Stimulated activated memory B cell treated with anti-CD40 and anti-IgM and Interleukin-4, amounts not matched to agents 10 μg/mL and 1 μg/mL and 100 μg/mL, for 72 hours (primary cell): ENCODE measurements at regions not wholly inside any gene's neighbourhood (a gene's known extent, or its start where the extent isn't known, plus 50 kb on each side); places are given as distances from the start of the nearest gene placed in this dataset.
"Not testable (repeated sequence)": the region's sequence is repeated elsewhere in the genome, so short reads cannot be mapped to it uniquely, and the experiment has no call there.

ENCODE experiments used
- ATAC-seq: fragments of 150-1000 bp; cut with Tn5 transposase; 2 replicates; pipeline ENCODE4 v1.10.0; 2021
- H3K27ac Mint-ChIP-seq: one replicate; pipeline ENCODE4 v1.8.0; 2022; ENCODE audit warnings: mild to moderate bottlenecking, mixed read lengths
- H3K27me3 Mint-ChIP-seq: one replicate; pipeline ENCODE4 v1.8.0; 2022; ENCODE audit warnings: mixed read lengths
- H3K36me3 Mint-ChIP-seq: one replicate; pipeline ENCODE4 v1.8.0; 2022; ENCODE audit warnings: mixed read lengths
- H3K4me1 Mint-ChIP-seq: one replicate; pipeline ENCODE4 v1.8.0; 2022; ENCODE audit warnings: mixed read lengths
- H3K4me3 Mint-ChIP-seq: one replicate; pipeline ENCODE4 v1.8.0; 2022; ENCODE audit warnings: mild to moderate bottlenecking, moderate library complexity, mixed read lengths
- H3K9me3 Mint-ChIP-seq: one replicate; pipeline ENCODE4 v1.8.0; 2022; ENCODE audit warnings: mixed read lengths

DNA sequence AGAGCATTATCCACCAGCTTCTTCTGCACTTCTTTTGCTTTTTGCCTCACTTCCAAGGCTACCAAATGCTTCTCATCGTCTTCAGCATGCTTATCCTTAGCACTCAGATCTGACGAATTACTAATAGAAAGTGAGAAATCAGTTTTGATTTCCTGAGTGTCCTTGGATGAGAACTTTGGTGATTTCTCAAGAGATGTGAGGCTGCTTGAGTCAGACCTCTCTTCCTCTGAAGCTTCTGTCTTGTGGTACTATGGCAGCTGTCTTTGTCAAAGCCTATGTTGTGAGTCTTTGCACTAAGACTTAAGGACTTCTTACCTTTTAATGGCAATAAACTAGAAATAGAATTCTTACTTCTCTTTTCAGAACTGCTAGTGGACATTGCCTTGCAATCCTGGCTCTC is 169.9 kb downstream of the CPE start:
- Mint-ChIP-seq H3K36me3 (no peaks in the 10 kb centered on the region), H3K9me3 (no peaks in the 10 kb centered on the region), H3K27me3 (no peaks in the 10 kb centered on the region), H3K27ac (no peak overlapping the region), H3K4me3 (no peak overlapping the region), H3K4me1 (peaks cover 14% of the 10 kb centered on the region)
- ATAC-seq = no peak

DNA sequence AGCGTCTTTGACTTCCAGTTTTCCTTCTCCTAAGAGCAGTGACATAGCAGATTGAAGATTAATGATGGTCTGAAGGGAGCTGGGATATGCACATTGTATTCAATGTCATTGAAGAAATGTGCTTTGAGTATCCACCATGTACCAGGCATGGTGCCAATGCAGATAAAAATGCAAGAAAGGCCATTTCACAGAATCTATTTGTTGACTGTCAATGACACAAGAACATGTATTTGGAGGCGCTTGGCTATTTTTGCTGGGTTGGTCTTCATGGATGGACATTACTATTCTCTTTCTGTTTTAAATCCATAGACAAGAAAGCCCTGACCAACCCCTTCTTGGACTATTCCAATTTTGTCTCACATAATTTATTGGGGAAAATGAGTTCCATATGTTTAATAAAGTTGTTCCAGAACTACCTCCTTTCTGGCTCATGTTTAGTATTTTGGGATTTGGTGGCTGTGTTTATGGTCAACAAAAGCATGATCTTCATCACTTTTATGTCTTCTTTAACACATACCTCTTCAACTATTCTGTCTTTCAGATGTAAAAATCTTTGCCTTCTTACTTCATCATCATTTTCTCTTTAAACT is 174.5 kb downstream of the CPE start:
- no peak for ATAC-seq
- peaks cover 5% of the 10 kb centered on the region for H3K4me1 Mint-ChIP-seq
- no peaks in the 10 kb centered on the region for H3K27me3 Mint-ChIP-seq
- peaks cover 3% of the 10 kb centered on the region for H3K9me3 Mint-ChIP-seq
- H3K27ac Mint-ChIP-seq = no peak overlapping the region
- H3K36me3 Mint-ChIP-seq = no peaks in the 10 kb centered on the region
- no peak overlapping the region for H3K4me3 Mint-ChIP-seq

DNA sequence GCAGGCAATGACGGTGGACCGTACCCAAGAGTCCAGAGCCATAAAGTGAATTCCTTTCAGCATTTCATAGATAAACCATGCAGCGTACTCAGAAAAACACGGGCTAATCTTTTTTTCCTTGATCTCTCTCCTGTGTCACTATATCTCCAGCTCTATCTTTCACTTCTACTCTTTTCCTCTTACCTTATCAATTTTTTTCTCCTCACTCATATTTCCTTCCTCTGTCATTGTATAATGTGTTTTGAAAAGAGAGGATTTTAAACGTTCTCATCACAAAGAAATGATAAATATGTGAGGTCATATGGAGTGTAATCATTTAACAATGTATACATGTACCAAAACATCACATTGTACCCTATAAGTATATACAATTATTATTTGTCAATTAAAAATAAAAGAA is 176.5 kb downstream of the CPE start:
- Mint-ChIP-seq H3K4me1 (no peaks in the 10 kb centered on the region), H3K4me3 (no peak overlapping the region), H3K36me3 (no peaks in the 10 kb centered on the region), H3K9me3 (peaks cover 3% of the 10 kb centered on the region), H3K27me3 (no peaks in the 10 kb centered on the region), H3K27ac (no peak overlapping the region)
- no peak for ATAC-seq

DNA sequence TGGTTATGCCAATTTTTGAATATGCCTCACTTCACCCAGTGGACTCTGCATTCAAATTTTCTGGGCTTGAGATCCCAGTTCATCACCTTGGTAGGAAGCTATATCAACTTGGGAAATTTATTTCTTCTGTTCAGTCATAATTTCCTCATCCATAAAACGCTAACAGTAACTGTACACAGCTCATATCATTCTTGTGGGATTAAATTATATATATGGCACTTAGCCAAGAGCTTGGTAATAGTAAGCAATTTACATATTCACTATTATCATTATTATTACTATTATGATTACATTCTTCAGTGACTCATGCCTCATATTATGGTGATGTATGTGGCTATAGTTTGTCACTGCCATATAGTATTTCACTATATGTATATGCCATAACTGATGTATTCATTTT is 177.6 kb downstream of the CPE start:
- Mint-ChIP-seq H3K9me3 (peaks cover 3% of the 10 kb centered on the region), H3K36me3 (no peaks in the 10 kb centered on the region), H3K27me3 (no peaks in the 10 kb centered on the region), H3K4me1 (no peaks in the 10 kb centered on the region), H3K4me3 (no peak overlapping the region), H3K27ac (no peak overlapping the region)
- no peak for ATAC-seq

DNA sequence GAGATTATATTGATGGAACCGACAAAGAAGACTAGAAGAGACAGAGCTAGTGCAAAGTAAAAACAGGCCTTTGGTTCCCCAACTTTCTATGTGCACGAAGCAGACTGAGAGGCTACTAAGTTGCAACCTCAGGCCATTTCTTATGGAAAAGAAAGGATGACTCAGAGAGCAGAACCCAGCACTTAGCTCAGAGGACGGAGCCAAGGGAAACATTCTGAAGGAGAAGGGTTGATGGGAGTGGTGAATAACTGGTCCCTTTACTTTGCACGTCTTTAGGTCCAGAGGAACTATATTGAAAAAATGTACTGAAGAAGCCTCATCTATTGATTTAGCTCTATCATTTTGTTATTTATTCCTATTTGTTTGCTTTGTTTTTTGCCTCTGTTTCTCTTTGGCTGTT is 182.1 kb downstream of the CPE start:
- H3K4me3 Mint-ChIP-seq = no peak overlapping the region
- no peaks in the 10 kb centered on the region for H3K4me1 Mint-ChIP-seq
- no peaks in the 10 kb centered on the region for H3K36me3 Mint-ChIP-seq
- no peak overlapping the region for H3K27ac Mint-ChIP-seq
- H3K27me3 Mint-ChIP-seq = peaks cover 8% of the 10 kb centered on the region
- peaks cover 6% of the 10 kb centered on the region for H3K9me3 Mint-ChIP-seq
- ATAC-seq = no peak

DNA sequence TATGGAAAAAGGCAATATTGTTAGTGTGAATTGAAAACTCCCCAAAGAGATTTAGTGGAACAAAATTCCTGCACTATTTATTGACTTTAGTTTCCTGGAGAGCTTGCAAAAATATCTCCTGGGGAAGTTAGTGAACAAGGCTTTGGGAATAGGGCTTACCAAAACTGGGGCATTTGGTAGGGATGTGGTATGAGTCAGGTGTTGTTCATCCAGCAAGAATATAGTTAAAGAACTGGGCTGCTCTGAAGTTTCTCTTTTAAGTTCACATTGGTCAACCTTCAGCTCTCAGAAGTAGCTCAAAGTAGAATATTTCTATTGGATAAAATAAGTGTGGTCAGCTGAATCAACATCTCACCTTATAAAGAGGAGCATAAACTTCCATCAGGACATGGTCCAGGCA is 185.0 kb downstream of the CPE start:
- peaks cover 3% of the 10 kb centered on the region for H3K9me3 Mint-ChIP-seq
- H3K27ac Mint-ChIP-seq = no peak overlapping the region
- peaks cover 9% of the 10 kb centered on the region for H3K27me3 Mint-ChIP-seq
- no peaks in the 10 kb centered on the region for H3K36me3 Mint-ChIP-seq
- ATAC-seq = no peak
- H3K4me1 Mint-ChIP-seq = no peaks in the 10 kb centered on the region
- no peak overlapping the region for H3K4me3 Mint-ChIP-seq

DNA sequence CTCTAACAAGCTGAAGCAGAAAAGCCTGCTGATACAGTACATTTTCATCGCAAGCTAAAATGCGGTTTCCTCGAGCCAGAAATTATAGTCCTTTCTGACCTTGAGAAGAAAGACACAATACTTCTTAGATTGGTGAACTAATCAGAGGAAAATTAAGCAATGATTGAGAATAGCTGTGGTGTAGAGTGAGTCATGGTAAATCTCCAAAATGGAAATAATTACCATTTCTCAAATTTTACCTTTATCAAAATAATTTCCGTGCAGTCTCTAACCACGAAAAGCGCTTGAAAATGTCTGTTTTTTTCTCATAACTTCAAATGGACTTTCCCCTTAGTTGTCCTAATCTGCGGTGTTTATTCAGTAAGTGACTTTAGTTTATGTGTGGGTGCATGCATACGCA is 190.2 kb downstream of the CPE start:
- peaks cover 4% of the 10 kb centered on the region for H3K9me3 Mint-ChIP-seq
- H3K27me3 Mint-ChIP-seq = peaks cover 9% of the 10 kb centered on the region
- ATAC-seq = no peak
- no peaks in the 10 kb centered on the region for H3K36me3 Mint-ChIP-seq
- no peaks in the 10 kb centered on the region for H3K4me1 Mint-ChIP-seq
- H3K4me3 Mint-ChIP-seq = no peak overlapping the region
- H3K27ac Mint-ChIP-seq = no peak overlapping the region

DNA sequence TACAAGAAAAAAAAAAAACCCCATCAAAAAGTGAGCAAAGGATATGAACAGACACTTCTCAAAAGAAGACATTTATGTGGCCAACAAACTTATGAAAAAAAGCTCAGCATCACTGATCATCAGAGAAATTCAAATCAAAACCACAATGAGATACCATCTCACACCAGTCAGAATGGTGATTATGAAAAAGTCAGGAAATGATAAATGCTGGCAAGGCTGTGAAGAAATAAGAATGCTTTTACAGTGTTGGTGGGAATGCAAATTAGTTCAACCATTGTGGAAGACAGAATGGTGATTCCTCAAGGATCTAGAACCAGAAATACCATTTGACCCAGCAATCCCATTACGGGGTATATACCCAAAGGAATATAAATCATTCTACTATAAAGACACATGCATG is 192.7 kb downstream of the CPE start:
- H3K27me3 Mint-ChIP-seq, H3K36me3 Mint-ChIP-seq, H3K4me3 Mint-ChIP-seq, H3K27ac Mint-ChIP-seq, H3K9me3 Mint-ChIP-seq, ATAC-seq, H3K4me1 Mint-ChIP-seq: not testable (repeated sequence)

DNA sequence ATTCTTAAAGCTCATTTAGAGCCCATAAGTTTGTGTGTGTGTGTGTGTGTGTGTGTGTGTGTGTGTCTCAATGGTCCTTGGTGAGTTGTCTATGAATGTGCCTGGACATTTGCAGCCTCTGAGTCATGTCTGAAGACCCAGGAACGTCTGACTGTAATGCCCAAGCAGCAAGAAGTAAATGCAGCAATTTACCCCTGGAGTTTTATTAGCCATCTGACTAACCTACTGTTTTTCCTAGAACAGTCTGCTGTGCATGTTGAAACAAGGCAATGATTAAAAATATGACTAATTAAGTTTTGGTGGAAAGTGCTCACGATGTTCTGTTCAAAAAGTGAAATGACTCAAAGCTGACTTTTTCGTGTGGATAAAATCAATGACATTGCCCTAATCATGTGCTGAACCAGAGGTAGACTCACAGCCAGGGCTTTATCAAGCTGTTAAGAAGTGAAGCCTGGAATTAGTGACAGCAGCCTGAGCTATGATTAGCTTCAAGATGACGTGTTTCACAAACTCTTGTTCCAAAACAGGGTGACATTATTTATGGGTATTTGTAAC is 201.6 kb downstream of the CPE start:
- peaks cover 9% of the 10 kb centered on the region for H3K4me1 Mint-ChIP-seq
- H3K27me3 Mint-ChIP-seq = no peaks in the 10 kb centered on the region
- H3K27ac Mint-ChIP-seq = no peak overlapping the region
- H3K36me3 Mint-ChIP-seq = no peaks in the 10 kb centered on the region
- H3K4me3 Mint-ChIP-seq = no peak overlapping the region
- no peaks in the 10 kb centered on the region for H3K9me3 Mint-ChIP-seq
- no peak for ATAC-seq

DNA sequence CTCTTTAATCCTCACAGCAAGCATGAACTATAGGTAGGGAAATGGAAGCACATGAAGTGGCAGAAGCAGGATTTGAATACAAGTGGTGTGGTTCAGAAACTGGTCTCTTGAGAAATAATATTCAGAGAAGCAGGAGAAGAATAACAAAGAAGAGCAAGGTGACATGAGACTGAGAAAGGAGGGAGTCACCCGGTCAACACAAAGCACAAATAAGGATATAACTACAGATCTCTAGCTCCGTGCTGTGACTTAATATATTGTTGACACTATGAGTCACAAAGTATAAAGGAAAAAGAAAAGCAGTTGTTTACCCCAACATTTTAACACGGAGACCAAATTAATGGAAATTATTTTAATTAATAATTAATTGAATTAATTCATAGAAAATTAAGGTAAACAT is 204.5 kb downstream of the CPE start:
- no peaks in the 10 kb centered on the region for H3K4me1 Mint-ChIP-seq
- H3K27ac Mint-ChIP-seq = no peak overlapping the region
- no peaks in the 10 kb centered on the region for H3K36me3 Mint-ChIP-seq

DNA sequence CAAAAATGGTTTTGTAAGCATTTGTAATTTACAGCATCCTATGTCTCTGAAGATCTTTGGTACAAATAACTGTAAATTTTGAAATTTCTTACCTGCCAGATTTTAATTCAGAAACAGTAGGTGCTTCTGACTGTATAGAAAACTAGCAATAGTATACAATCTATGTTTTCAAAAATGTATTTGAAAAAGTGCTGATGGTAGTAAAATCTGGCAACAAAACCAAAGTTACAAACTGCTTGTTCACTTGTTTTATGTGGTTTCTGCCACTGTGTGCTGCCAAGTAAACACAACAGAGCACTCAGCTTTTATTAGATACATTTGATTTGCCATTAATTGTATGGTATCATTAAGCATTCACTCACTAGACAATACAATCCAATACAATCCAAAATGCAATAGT is 206.1 kb downstream of the CPE start:
- no peaks in the 10 kb centered on the region for H3K9me3 Mint-ChIP-seq
- H3K4me1 Mint-ChIP-seq = no peaks in the 10 kb centered on the region
- no peak overlapping the region for H3K4me3 Mint-ChIP-seq
- ATAC-seq = no peak
- no peaks in the 10 kb centered on the region for H3K36me3 Mint-ChIP-seq
- no peaks in the 10 kb centered on the region for H3K27me3 Mint-ChIP-seq
- no peak overlapping the region for H3K27ac Mint-ChIP-seq

More for the DNA sequence above, 204.5 kb downstream of the CPE start:
- Mint-ChIP-seq H3K9me3 (no peaks in the 10 kb centered on the region), H3K4me3 (no peak overlapping the region), H3K27me3 (no peaks in the 10 kb centered on the region)
- ATAC-seq = no peak

DNA sequence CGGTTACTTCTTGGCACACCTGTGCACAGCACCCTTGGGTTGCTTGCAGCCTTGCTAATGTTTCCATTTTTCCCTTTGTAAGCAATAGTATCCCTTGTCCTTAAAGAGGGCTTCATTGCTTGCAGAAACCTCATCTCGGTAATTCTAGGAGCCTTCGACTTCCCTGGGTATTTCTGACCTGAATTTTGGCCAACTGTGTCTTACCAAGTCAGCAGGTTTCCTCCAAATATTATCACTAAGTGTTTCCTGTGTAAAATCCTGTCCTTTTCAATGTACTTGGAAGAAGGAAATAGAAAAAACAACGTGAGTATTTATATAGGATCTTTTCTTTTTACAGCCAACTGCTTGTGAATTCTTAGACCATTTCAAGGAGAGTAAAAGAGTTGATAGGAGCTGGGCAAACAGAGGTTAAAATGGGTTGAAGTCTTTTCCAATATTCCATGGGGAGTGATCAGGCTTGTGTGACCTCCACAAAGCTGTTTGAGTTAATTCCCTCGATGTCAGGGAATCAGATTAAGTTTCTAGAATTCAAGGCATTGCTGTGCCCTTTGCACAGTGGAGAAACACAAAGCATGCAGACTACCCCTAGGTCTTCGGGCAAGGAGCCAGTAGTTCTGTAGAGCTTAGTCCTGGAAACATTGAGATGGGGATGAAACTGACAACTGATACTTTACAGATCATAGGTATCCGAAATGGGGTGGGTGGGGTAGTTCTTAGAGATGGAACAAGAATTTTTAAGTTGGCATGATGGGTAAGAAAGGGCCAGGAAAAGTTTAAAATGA is 209.9 kb downstream of the CPE start:
- Mint-ChIP-seq H3K4me3 (no peak overlapping the region), H3K4me1 (no peaks in the 10 kb centered on the region), H3K9me3 (no peaks in the 10 kb centered on the region), H3K27me3 (no peaks in the 10 kb centered on the region), H3K27ac (no peak overlapping the region), H3K36me3 (no peaks in the 10 kb centered on the region)
- ATAC-seq = no peak

DNA sequence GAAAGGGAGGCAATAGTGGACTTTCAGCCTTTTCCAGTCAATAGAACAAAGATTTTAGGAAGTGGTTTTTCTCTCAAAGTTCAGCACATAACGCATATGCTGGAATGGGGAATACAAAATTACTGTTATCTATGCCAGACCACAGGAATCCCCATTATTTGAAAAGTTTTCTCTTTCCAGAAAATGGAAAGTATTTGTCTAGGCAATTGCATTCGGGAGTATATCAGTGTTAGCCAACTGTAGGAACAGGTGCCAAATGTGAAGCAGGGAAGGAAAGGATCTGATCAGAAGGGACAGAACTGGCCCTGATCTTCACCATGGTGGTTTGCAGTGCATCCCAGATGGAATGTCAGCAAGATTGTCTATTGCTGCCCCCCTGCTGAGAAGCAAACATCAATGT is 213.6 kb downstream of the CPE start:
- ATAC-seq = no peak
- Mint-ChIP-seq H3K4me3 (no peak overlapping the region), H3K9me3 (no peaks in the 10 kb centered on the region), H3K4me1 (no peaks in the 10 kb centered on the region), H3K36me3 (no peaks in the 10 kb centered on the region), H3K27ac (no peak overlapping the region), H3K27me3 (no peaks in the 10 kb centered on the region)

DNA sequence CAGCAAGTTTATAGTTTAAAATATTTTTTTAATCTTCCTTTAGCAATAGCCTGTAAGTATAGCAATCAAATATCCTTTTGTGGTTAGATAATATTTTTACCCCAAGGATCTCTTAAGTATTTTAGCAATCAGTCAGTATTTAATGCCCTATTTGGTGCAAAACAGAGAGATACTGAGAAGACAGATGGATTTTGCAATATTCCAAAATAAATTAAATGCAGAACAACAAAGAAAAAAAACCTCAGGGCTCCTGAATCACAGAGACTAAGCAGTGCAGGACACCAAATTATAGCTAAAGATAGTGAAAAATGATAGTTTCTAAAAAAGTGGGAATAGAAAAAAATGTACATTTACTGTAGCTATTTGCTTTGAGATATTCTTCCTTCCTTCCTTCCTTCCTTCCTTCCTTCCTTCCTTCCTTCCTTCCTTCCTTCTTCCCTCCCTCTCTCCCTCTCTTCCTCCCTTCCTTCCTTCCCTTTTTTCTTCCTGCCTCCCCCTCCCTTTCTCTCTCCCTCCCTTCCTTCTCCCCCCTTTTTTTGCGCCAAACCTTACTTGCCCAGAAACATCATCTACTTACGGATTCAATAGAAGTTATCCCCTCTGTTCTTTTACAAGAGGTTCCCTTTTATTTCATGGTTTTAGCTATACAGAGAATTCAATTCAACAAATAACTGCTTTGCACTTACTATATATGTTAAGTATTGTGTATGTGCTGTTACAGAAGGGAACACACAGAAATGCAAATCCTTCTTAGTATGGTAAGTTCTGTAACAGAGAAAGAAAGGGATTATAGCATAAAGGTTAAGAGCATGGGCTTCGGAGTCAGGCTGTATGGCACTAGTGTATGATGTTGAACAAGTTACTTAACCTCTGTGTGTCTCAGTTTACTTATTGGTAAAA is 219.0 kb downstream of the CPE start:
- H3K4me3 Mint-ChIP-seq = no peak overlapping the region
- H3K27ac Mint-ChIP-seq = no peak overlapping the region

DNA sequence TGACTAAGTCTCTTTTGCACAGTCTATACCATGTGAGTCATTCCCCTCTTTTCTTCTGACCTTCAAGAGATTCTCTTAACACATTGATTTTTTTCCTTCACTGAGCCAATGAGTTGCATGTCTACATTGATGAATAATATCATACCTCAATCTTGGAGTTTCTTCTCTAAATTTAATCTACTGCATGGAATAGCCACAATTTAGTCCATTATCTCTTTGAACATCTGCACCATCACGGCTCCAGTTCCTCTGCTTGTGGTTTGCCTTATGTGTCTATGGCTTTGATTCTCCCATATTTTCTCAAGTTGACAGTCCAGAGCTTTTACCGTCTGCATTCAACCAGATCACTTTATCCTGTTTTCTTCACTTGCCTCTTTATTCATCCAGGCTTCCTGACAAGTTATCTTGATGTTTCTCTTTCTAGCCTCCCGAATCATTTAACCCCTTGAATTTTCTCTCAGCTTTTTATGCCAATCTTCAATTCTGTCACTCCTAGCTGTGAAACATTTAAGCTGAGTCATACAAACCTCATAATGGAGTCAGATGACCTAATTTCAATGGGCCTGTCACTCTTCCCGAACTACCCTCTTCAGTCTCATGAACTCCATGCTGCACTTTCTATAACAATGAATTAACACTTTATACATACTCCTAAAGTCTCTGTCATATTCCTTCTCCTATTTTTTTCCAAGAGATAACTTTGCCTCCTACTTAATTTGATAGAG is 222.3 kb downstream of the CPE start:
- Mint-ChIP-seq H3K4me1 (no peaks in the 10 kb centered on the region), H3K27me3 (no peaks in the 10 kb centered on the region), H3K36me3 (no peaks in the 10 kb centered on the region), H3K9me3 (no peaks in the 10 kb centered on the region), H3K4me3 (no peak overlapping the region), H3K27ac (no peak overlapping the region)
- no peak for ATAC-seq

More for the DNA sequence above, 219.0 kb downstream of the CPE start:
- no peaks in the 10 kb centered on the region for H3K4me1 Mint-ChIP-seq
- no peaks in the 10 kb centered on the region for H3K27me3 Mint-ChIP-seq
- H3K9me3 Mint-ChIP-seq = no peaks in the 10 kb centered on the region
- no peak for ATAC-seq
- no peaks in the 10 kb centered on the region for H3K36me3 Mint-ChIP-seq
